ENCODE measurements at regions not wholly inside any gene's neighbourhood (a gene's known extent, or its start where the extent isn't known, plus 50 kb on each side); places are given as distances from the start of the nearest gene placed in this dataset.
A peak's percentile ranks its signal among the peaks of the same experiment; 100 is the strongest.
"Not testable (repeated sequence)": the region's sequence is repeated elsewhere in the genome, so short reads cannot be mapped to it uniquely, and the experiment has no call there.

DNA sequence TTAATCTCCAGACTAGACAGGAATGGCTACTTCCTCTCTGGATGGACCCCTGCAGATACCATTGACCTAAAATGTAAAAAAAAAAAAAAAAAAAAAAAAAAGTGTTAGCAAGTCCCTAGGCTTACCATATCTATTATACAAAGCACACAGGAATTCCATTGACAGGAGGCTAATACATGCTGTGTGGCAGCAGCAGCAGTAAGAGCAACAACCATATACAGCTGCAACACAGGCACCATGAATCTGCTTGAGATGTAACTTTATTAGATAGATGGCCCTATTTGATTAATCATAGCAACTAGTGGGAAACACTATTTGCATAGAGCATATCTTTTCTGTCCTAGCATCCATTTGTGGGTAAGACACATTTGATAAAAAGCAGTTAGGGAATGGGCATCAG lies 1447.1 kb downstream of the FAM181B start:
- H3K4me1 ChIP-seq (ENCODE audit: control insufficient read depth in 2 of 2, insufficient read depth in 2 of 2, low read length in 2 of 2), result no peaks in the 10 kb centered on the region
- no peaks in the 10 kb centered on the region for H3K36me3 ChIP-seq (ENCODE audit: control insufficient read depth in 2 of 2, insufficient read depth in 2 of 2, low read length in 2 of 2)
- H3K9ac ChIP-seq (ENCODE audit: low read depth in 1 of 2, low read length in 2 of 2), result no peak overlapping the region
- no peaks in the 10 kb centered on the region for H3K27me3 ChIP-seq (ENCODE audit: control insufficient read depth in 2 of 2, insufficient read depth in 2 of 2, low read length in 2 of 2)
- H3K27ac ChIP-seq (ENCODE audit: low read depth in 2 of 2, low read length in 2 of 2), result no peak overlapping the region
- no peaks in the 10 kb centered on the region for H3K9me3 ChIP-seq (ENCODE audit: control insufficient read depth in 2 of 2, low read length in 2 of 2)
- H3K4me3 ChIP-seq (ENCODE audit: low read length in 2 of 2), result no peak overlapping the region

GRCh38 chr11:81280228-81280627 lies 1453.4 kb downstream of the FAM181B start:
- not testable (repeated sequence) for H3K9ac ChIP-seq (ENCODE audit: low read depth in 1 of 2, low read length in 2 of 2); H3K4me1 ChIP-seq (ENCODE audit: control insufficient read depth in 2 of 2, insufficient read depth in 2 of 2, low read length in 2 of 2); H3K36me3 ChIP-seq (ENCODE audit: control insufficient read depth in 2 of 2, insufficient read depth in 2 of 2, low read length in 2 of 2); H3K4me3 ChIP-seq (ENCODE audit: low read length in 2 of 2); H3K27ac ChIP-seq (ENCODE audit: low read depth in 2 of 2, low read length in 2 of 2); H3K9me3 ChIP-seq (ENCODE audit: control insufficient read depth in 2 of 2, low read length in 2 of 2); H3K27me3 ChIP-seq (ENCODE audit: control insufficient read depth in 2 of 2, insufficient read depth in 2 of 2, low read length in 2 of 2)

DNA sequence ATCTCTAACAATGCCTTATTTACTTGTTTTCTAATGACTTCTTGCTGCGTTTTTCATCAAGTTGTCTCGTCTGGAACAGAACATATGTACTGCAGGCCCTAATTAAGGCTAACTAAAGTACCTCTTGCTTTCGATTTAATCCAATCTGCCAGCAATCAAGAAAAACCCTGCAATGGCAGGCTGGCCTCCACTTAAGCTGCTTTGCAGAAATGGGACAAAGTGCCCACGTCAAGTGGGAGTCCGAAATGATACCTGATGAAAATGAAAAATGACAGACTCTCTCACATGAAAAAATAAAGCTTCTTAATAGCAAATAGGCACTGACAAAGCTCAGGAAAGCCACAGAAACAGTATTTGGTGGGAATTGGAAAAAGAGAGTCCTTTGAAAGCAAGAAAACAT lies 1454.7 kb downstream of the FAM181B start:
- H3K9ac ChIP-seq (ENCODE audit: low read depth in 1 of 2, low read length in 2 of 2), result no peak overlapping the region
- no peaks in the 10 kb centered on the region for H3K27me3 ChIP-seq (ENCODE audit: control insufficient read depth in 2 of 2, insufficient read depth in 2 of 2, low read length in 2 of 2)
- H3K36me3 ChIP-seq (ENCODE audit: control insufficient read depth in 2 of 2, insufficient read depth in 2 of 2, low read length in 2 of 2), result no peaks in the 10 kb centered on the region

DNA sequence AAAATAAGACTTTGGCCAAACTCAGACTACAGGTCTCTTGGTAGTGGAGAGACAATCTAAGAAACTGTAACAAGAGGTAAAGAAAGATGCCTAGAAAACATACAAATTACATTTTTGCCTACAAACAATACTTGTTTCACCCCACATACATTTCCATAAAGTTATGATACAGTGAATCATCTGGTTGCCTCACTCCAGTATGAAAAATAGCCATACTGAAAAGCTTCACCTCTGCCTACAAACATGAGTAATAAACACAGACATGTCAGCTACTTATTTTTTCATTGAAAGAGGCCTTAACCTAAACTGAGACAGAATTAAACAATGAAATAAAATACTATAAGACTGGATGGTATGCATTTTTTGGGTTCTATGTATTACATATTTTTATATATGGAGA lies 1463.0 kb downstream of the FAM181B start:
- no peak overlapping the region for H3K4me3 ChIP-seq (ENCODE audit: low read length in 2 of 2)
- no peaks in the 10 kb centered on the region for H3K9me3 ChIP-seq (ENCODE audit: control insufficient read depth in 2 of 2, low read length in 2 of 2)
- H3K36me3 ChIP-seq (ENCODE audit: control insufficient read depth in 2 of 2, insufficient read depth in 2 of 2, low read length in 2 of 2), result no peaks in the 10 kb centered on the region
- H3K9ac ChIP-seq (ENCODE audit: low read depth in 1 of 2, low read length in 2 of 2), result no peak overlapping the region
- H3K4me1 ChIP-seq (ENCODE audit: control insufficient read depth in 2 of 2, insufficient read depth in 2 of 2, low read length in 2 of 2), result no peaks in the 10 kb centered on the region
- H3K27me3 ChIP-seq (ENCODE audit: control insufficient read depth in 2 of 2, insufficient read depth in 2 of 2, low read length in 2 of 2), result no peaks in the 10 kb centered on the region
- no peak overlapping the region for H3K27ac ChIP-seq (ENCODE audit: low read depth in 2 of 2, low read length in 2 of 2)

More for the DNA sequence above, 1454.7 kb downstream of the FAM181B start:
- no peaks in the 10 kb centered on the region for H3K4me1 ChIP-seq (ENCODE audit: control insufficient read depth in 2 of 2, insufficient read depth in 2 of 2, low read length in 2 of 2)
- no peak overlapping the region for H3K27ac ChIP-seq (ENCODE audit: low read depth in 2 of 2, low read length in 2 of 2)
- no peaks in the 10 kb centered on the region for H3K9me3 ChIP-seq (ENCODE audit: control insufficient read depth in 2 of 2, low read length in 2 of 2)
- H3K4me3 ChIP-seq (ENCODE audit: low read length in 2 of 2), result no peak overlapping the region

DNA sequence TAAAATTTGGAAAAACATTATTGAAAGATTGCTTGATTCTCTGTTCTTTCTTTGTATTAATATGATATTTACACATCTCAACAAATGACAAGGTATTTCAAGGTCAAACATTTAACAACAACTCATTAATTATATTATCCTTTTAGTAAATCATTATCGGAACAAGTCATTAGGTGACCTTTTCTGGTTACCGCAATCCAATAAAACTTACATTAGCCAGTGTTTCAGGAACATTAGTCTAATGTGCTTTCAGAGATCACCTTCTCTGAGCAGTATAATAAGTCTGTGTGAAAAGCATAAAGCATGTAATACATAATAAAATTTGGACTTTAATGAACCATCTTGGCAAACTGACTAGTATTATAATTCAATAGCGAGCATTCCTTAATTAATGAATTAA lies 1466.4 kb downstream of the FAM181B start:
- no peaks in the 10 kb centered on the region for H3K36me3 ChIP-seq (ENCODE audit: control insufficient read depth in 2 of 2, insufficient read depth in 2 of 2, low read length in 2 of 2)
- H3K9ac ChIP-seq (ENCODE audit: low read depth in 1 of 2, low read length in 2 of 2), result no peak overlapping the region
- H3K4me3 ChIP-seq (ENCODE audit: low read length in 2 of 2), result no peak overlapping the region
- no peaks in the 10 kb centered on the region for H3K27me3 ChIP-seq (ENCODE audit: control insufficient read depth in 2 of 2, insufficient read depth in 2 of 2, low read length in 2 of 2)
- no peaks in the 10 kb centered on the region for H3K9me3 ChIP-seq (ENCODE audit: control insufficient read depth in 2 of 2, low read length in 2 of 2)
- no peaks in the 10 kb centered on the region for H3K4me1 ChIP-seq (ENCODE audit: control insufficient read depth in 2 of 2, insufficient read depth in 2 of 2, low read length in 2 of 2)
- H3K27ac ChIP-seq (ENCODE audit: low read depth in 2 of 2, low read length in 2 of 2), result no peak overlapping the region

GRCh38 chr11:81259471-81259870 lies 1474.2 kb downstream of the FAM181B start:
- Histone ChIP-seq H3K27ac (ENCODE audit: low read depth in 2 of 2, low read length in 2 of 2) (no peak overlapping the region), H3K36me3 (ENCODE audit: control insufficient read depth in 2 of 2, insufficient read depth in 2 of 2, low read length in 2 of 2) (no peaks in the 10 kb centered on the region), H3K9me3 (ENCODE audit: control insufficient read depth in 2 of 2, low read length in 2 of 2) (no peaks in the 10 kb centered on the region), H3K27me3 (ENCODE audit: control insufficient read depth in 2 of 2, insufficient read depth in 2 of 2, low read length in 2 of 2) (no peaks in the 10 kb centered on the region), H3K4me3 (ENCODE audit: low read length in 2 of 2) (no peak overlapping the region), H3K9ac (ENCODE audit: low read depth in 1 of 2, low read length in 2 of 2) (no peak overlapping the region), H3K4me1 (ENCODE audit: control insufficient read depth in 2 of 2, insufficient read depth in 2 of 2, low read length in 2 of 2) (no peaks in the 10 kb centered on the region)

GRCh38 chr11:81255895-81256294 lies 1477.8 kb downstream of the FAM181B start:
- no peak overlapping the region for H3K9ac ChIP-seq (ENCODE audit: low read depth in 1 of 2, low read length in 2 of 2)
- no peaks in the 10 kb centered on the region for H3K36me3 ChIP-seq (ENCODE audit: control insufficient read depth in 2 of 2, insufficient read depth in 2 of 2, low read length in 2 of 2)
- no peaks in the 10 kb centered on the region for H3K9me3 ChIP-seq (ENCODE audit: control insufficient read depth in 2 of 2, low read length in 2 of 2)
- no peak overlapping the region for H3K27ac ChIP-seq (ENCODE audit: low read depth in 2 of 2, low read length in 2 of 2)
- H3K4me1 ChIP-seq (ENCODE audit: control insufficient read depth in 2 of 2, insufficient read depth in 2 of 2, low read length in 2 of 2), result peaks cover 0 to 2% of the 10 kb centered on the region in 2 donors
- no peak overlapping the region for H3K4me3 ChIP-seq (ENCODE audit: low read length in 2 of 2)
- H3K27me3 ChIP-seq (ENCODE audit: control insufficient read depth in 2 of 2, insufficient read depth in 2 of 2, low read length in 2 of 2), result no peaks in the 10 kb centered on the region

DNA sequence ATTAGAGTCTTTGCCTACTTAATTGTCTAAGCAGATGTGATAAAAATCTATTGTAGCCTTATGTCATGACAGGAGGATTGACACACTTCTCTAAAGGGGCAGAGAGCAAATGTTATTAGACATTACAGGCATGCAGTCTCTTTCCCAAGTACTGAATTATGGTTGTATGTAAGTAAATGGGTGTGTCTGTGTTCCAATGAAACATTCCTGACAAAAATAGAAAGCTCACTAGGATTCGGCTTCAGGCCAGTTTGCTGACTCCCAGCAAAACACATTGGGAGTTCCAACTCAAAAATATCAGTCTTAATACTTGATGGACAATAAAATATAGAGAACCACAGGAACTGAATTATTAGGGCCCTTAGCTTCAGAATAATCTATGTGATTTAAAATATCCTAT lies 1480.4 kb downstream of the FAM181B start:
- Histone ChIP-seq H3K4me1 (ENCODE audit: control insufficient read depth in 2 of 2, insufficient read depth in 2 of 2, low read length in 2 of 2) (peaks cover 0 to 2% of the 10 kb centered on the region in 2 donors), H3K36me3 (ENCODE audit: control insufficient read depth in 2 of 2, insufficient read depth in 2 of 2, low read length in 2 of 2) (no peaks in the 10 kb centered on the region), H3K4me3 (ENCODE audit: low read length in 2 of 2) (no peak overlapping the region), H3K27me3 (ENCODE audit: control insufficient read depth in 2 of 2, insufficient read depth in 2 of 2, low read length in 2 of 2) (no peaks in the 10 kb centered on the region), H3K27ac (ENCODE audit: low read depth in 2 of 2, low read length in 2 of 2) (no peak overlapping the region), H3K9ac (ENCODE audit: low read depth in 1 of 2, low read length in 2 of 2) (no peak overlapping the region), H3K9me3 (ENCODE audit: control insufficient read depth in 2 of 2, low read length in 2 of 2) (no peaks in the 10 kb centered on the region)

DNA sequence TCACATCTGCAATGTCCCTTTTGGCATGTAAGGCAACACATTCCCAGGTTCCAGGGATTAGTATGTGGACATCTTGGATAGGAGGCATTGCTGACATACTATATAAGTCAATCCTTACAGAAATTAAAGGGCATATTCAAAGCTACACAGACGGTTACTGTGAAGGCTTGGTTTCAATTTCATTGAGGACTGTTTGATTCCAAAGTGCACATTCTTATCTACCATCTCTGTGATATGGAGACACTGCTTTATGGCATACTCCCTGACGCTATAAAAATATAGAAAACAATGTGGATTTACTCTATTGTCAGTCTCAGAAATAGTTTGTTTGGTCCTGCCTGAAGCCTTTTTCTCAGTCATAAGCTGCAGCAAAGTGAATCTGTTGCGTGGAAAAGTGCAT lies 1486.7 kb downstream of the FAM181B start:
- Histone ChIP-seq H3K9me3 (ENCODE audit: control insufficient read depth in 2 of 2, low read length in 2 of 2) (no peaks in the 10 kb centered on the region), H3K27ac (ENCODE audit: low read depth in 2 of 2, low read length in 2 of 2) (peak overlapping the region in 1 of 2 donors; percentile 54), H3K36me3 (ENCODE audit: control insufficient read depth in 2 of 2, insufficient read depth in 2 of 2, low read length in 2 of 2) (no peaks in the 10 kb centered on the region), H3K4me1 (ENCODE audit: control insufficient read depth in 2 of 2, insufficient read depth in 2 of 2, low read length in 2 of 2) (peaks cover 4 to 5% of the 10 kb centered on the region in 2 donors), H3K27me3 (ENCODE audit: control insufficient read depth in 2 of 2, insufficient read depth in 2 of 2, low read length in 2 of 2) (no peaks in the 10 kb centered on the region), H3K4me3 (ENCODE audit: low read length in 2 of 2) (peak overlapping the region; percentile 16 to 24), H3K9ac (ENCODE audit: low read depth in 1 of 2, low read length in 2 of 2) (peak overlapping the region in 1 of 2 donors; percentile 8)

DNA sequence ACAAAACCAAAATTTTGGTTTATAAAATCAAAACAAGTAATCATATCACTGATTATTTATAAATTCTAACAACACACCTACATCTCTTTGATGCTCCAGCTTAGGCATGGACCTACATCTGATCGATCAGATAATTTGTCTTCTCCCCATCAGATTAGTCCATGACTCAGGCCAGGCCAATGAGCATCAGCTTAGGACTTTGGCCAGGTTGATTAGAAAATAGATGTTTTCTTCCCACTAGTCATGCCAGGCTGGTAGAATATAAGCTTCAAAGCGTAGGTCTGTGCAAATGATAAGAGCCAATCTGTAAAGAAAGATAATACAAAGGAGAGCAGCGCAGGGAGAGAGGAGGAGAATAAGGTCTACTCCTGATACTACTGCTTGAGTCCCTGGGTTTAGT lies 1487.9 kb downstream of the FAM181B start:
- Histone ChIP-seq H3K9ac (ENCODE audit: low read depth in 1 of 2, low read length in 2 of 2) (no peak overlapping the region), H3K4me1 (ENCODE audit: control insufficient read depth in 2 of 2, insufficient read depth in 2 of 2, low read length in 2 of 2) (peaks cover 4 to 5% of the 10 kb centered on the region in 2 donors), H3K4me3 (ENCODE audit: low read length in 2 of 2) (no peak overlapping the region), H3K27me3 (ENCODE audit: control insufficient read depth in 2 of 2, insufficient read depth in 2 of 2, low read length in 2 of 2) (no peaks in the 10 kb centered on the region), H3K27ac (ENCODE audit: low read depth in 2 of 2, low read length in 2 of 2) (no peak overlapping the region), H3K9me3 (ENCODE audit: control insufficient read depth in 2 of 2, low read length in 2 of 2) (no peaks in the 10 kb centered on the region), H3K36me3 (ENCODE audit: control insufficient read depth in 2 of 2, insufficient read depth in 2 of 2, low read length in 2 of 2) (no peaks in the 10 kb centered on the region)

GRCh38 chr11:81241672-81242275 lies 1491.9 kb downstream of the FAM181B start:
- H3K27ac ChIP-seq (ENCODE audit: low read depth in 2 of 2, low read length in 2 of 2), result no peak overlapping the region
- no peaks in the 10 kb centered on the region for H3K9me3 ChIP-seq (ENCODE audit: control insufficient read depth in 2 of 2, low read length in 2 of 2)
- no peak overlapping the region for H3K9ac ChIP-seq (ENCODE audit: low read depth in 1 of 2, low read length in 2 of 2)
- no peaks in the 10 kb centered on the region for H3K27me3 ChIP-seq (ENCODE audit: control insufficient read depth in 2 of 2, insufficient read depth in 2 of 2, low read length in 2 of 2)
- no peaks in the 10 kb centered on the region for H3K36me3 ChIP-seq (ENCODE audit: control insufficient read depth in 2 of 2, insufficient read depth in 2 of 2, low read length in 2 of 2)
- peaks cover 0 to 3% of the 10 kb centered on the region in 2 donors for H3K4me1 ChIP-seq (ENCODE audit: control insufficient read depth in 2 of 2, insufficient read depth in 2 of 2, low read length in 2 of 2)
- H3K4me3 ChIP-seq (ENCODE audit: low read length in 2 of 2), result no peak overlapping the region

Data from mucosa of rectum (tissue), 2 donors.